Fibroblast of pulmonary artery (primary cell): ENCODE measurements at regions not wholly inside any gene's neighbourhood (a gene's known extent, or its start where the extent isn't known, plus 50 kb on each side); places are given as distances from the start of the nearest gene placed in this dataset.

Source experiments
- DNase-seq: peaks from one replicate; pipeline ENCODE4 v3.0.0-alpha.2; 2010; ENCODE audit warnings: low read depth
- H3K4me3 ChIP-seq: replicated peaks from 2 replicates; pipeline ENCODE4 v1.5.1; 2011; ENCODE audit warnings: low read depth, mild to moderate bottlenecking, control low read depth, low read length, moderate library complexity
- CTCF ChIP-seq: IDR thresholded peaks from 2 replicates; pipeline ENCODE4 v1.5.1; 2011; ENCODE audit warnings: mild to moderate bottlenecking, control low read depth, low read length, inconsistent platforms; ENCODE audit errors: missing control alignments

GRCh38 chr15:77851691-77852090 is 219.0 kb upstream of the LINGO1 start:
- DNase-seq = no peak
- no peak for TF ChIP-seq CTCF
- no peak overlapping the region for H3K4me3 ChIP-seq

GRCh38 chr15:77851086-77851485 is 218.4 kb upstream of the LINGO1 start:
- no peak overlapping the region for H3K4me3 ChIP-seq
- no peak for TF ChIP-seq CTCF
- no peak for DNase-seq

- H3K4me3 ChIP-seq = no peak overlapping the region
- DNase-seq = no peak
- no peak for TF ChIP-seq CTCF
Measured at GRCh38 chr15:77846986-77847385, 214.3 kb upstream of the LINGO1 start.

GRCh38 chr15:77846360-77846759 is 213.6 kb upstream of the LINGO1 start:
- no peak overlapping the region for H3K4me3 ChIP-seq
- TF ChIP-seq CTCF = no peak
- peak; percentile 9 for DNase-seq

GRCh38 chr15:77844798-77845446 is 212.2 kb upstream of the LINGO1 start:
- DNase-seq = no peak
- H3K4me3 ChIP-seq = no peak overlapping the region
- TF ChIP-seq CTCF = no peak

GRCh38 chr15:77843546-77843945 is 210.8 kb upstream of the LINGO1 start:
- no peak for DNase-seq
- no peak for TF ChIP-seq CTCF
- no peak overlapping the region for H3K4me3 ChIP-seq
